Right lobe of liver (tissue), 6 donors: ENCODE measurements at regions not wholly inside any gene's neighbourhood (a gene's known extent, or its start where the extent isn't known, plus 50 kb on each side); places are given as distances from the start of the nearest gene placed in this dataset.

Experiments
- ATAC-seq, 4 donors: fragments of 200-7000 bp; cut with Tn5 transposase; one replicate each; pipeline ENCODE4 v1.9.1; 2020; ENCODE audit warnings: mild to moderate bottlenecking in 4 of 4, moderate library complexity in 4 of 4
- DNase-seq, 3 donors: peaks; one replicate each; pipeline ENCODE4 v3.0.0-alpha.2; 2020
- H3K27ac ChIP-seq, 3 donors: fragments of 200-600 bp; one replicate each; pipeline ENCODE4 v1.8.0; 2022
- H3K27me3 ChIP-seq, 2 donors: fragments of 200-600 bp; one replicate each; pipeline ENCODE4 v1.8.0; 2022
- H3K36me3 ChIP-seq, 4 donors: fragments of 200-600 bp; sonication (generic) in 1 of 4; one replicate each; pipeline versions ENCODE4 v1.5.1 to v1.8.0; 2017 to 2022; ENCODE audit warnings: control low read depth in 1 of 4
- H3K4me1 ChIP-seq, 4 donors: fragments of 200-600 bp; sonication (generic) in 1 of 4; one replicate each; pipeline versions ENCODE4 v1.5.1 to v1.8.0; 2017 to 2022; ENCODE audit warnings: control low read depth in 1 of 4
- H3K4me3 ChIP-seq, 3 donors: fragments of 200-600 bp; one replicate each; pipeline ENCODE4 v1.8.0; 2022
- H3K9me3 ChIP-seq, 4 donors: fragments of 200-600 bp; sonication (generic) in 1 of 4; one replicate each; pipeline versions ENCODE4 v1.5.1 to v1.8.0; 2017 to 2022; ENCODE audit warnings: control low read depth in 1 of 4
- CTCF ChIP-seq, 4 donors: fragments of 200-600 bp in 3 of 4; fragments of 450-650 bp in 1 of 4; IDR thresholded peaks; one replicate each; pipeline versions ENCODE4 v1.5.1 to v1.8.0; 2016 to 2022; ENCODE audit warnings: antibody characterized with exemption in 4 of 4, mild to moderate bottlenecking in 2 of 4
- POLR2A ChIP-seq: fragments of 450-650 bp; IDR thresholded peaks from one replicate; pipeline ENCODE4 v1.6.1; 2017; ENCODE audit warnings: antibody characterized with exemption, mild to moderate bottlenecking
- WGBS: methylation state at CpG from one replicate; pipeline ENCODE4 v1.1.6; 2018; ENCODE audit warnings: low coverage, low lambda C conversion rate; ENCODE audit not compliant: insufficient coverage; ENCODE audit errors: missing lambda C conversion rate; 5-methylcytosine and 5-hydroxymethylcytosine counted together
- intact Hi-C, 2 donors: fragments of 100-400 bp; cut with DNase I; formaldehyde crosslinking; loops; one replicate each; pipeline versions ENCODE4 v1.11.2 to v1.14.1; 2022
- donor health status: DM: no; HTN: yes; CAD: no.
- donor health status: DM: no; HTN: no; CAD: no.
- donor health status: DM: no; HTN: no; CAD: no.
- donor health status: DM: no; HTN: yes; CAD: no.
- donor health status: DM: no; HTN: yes; CAD: no.

- H3K4me1 ChIP-seq, result no peaks in the 10 kb centered on the region
- H3K4me3 ChIP-seq, result no peak overlapping the region
- H3K9me3 ChIP-seq, result no peaks in the 10 kb centered on the region
- WGBS, result 88% methylated on average over 1 of the region's 1 CpG
- intact Hi-C loops, result no loop called here
- TF ChIP-seq CTCF (IDR thresholded peaks at IDR 0.05), result no peak
- no peak for TF ChIP-seq POLR2A
- no peaks in the 10 kb centered on the region for H3K27me3 ChIP-seq
- no peak for ATAC-seq
- H3K27ac ChIP-seq, result no peak overlapping the region
- no peak for DNase-seq
- no peaks in the 10 kb centered on the region for H3K36me3 ChIP-seq
Measured at GRCh38 chr13:71327266-71327665, 539.7 kb downstream of the DACH1 start.

GRCh38 chr13:71325556-71325955 is 541.4 kb downstream of the DACH1 start:
- H3K9me3 ChIP-seq, result no peaks in the 10 kb centered on the region
- no peaks in the 10 kb centered on the region for H3K27me3 ChIP-seq
- 49% methylated on average over 3 of the region's 3 CpGs for WGBS
- ATAC-seq (no peak), DNase-seq (no peak)
- no peak overlapping the region for H3K4me3 ChIP-seq
- intact Hi-C loops, result no loop called here
- H3K27ac ChIP-seq, result no peak overlapping the region
- no peak for TF ChIP-seq CTCF (IDR thresholded peaks at IDR 0.05)
- TF ChIP-seq POLR2A, result no peak
- no peaks in the 10 kb centered on the region for H3K4me1 ChIP-seq
- H3K36me3 ChIP-seq, result no peaks in the 10 kb centered on the region

GRCh38 chr13:71323266-71323665 is 543.7 kb downstream of the DACH1 start:
- Histone ChIP-seq H3K27me3 (no peaks in the 10 kb centered on the region), H3K9me3 (no peaks in the 10 kb centered on the region), H3K4me3 (no peak overlapping the region), H3K4me1 (no peaks in the 10 kb centered on the region), H3K36me3 (no peaks in the 10 kb centered on the region), H3K27ac (no peak overlapping the region)
- 75% methylated on average over 4 of the region's 5 CpGs for WGBS
- ATAC-seq, result no peak
- TF ChIP-seq POLR2A (no peak), CTCF (IDR thresholded peaks at IDR 0.05) (no peak)
- no peak for DNase-seq
- intact Hi-C loops, result no loop called here

GRCh38 chr13:71320452-71320851 is 546.6 kb downstream of the DACH1 start:
- no peak overlapping the region for H3K27ac ChIP-seq
- H3K4me1 ChIP-seq, result no peaks in the 10 kb centered on the region
- WGBS, result 43% methylated on average over 1 of the region's 1 CpG
- no peaks in the 10 kb centered on the region for H3K9me3 ChIP-seq
- no peaks in the 10 kb centered on the region for H3K36me3 ChIP-seq
- DNase-seq, result no peak
- TF ChIP-seq CTCF (IDR thresholded peaks at IDR 0.05) (peak in 3 of 4 donors; percentile 7 to 29 (median 16)), POLR2A (no peak)
- no peak overlapping the region for H3K4me3 ChIP-seq
- ATAC-seq, result no peak
- H3K27me3 ChIP-seq, result no peaks in the 10 kb centered on the region
- intact Hi-C loops, result no loop called here

- H3K27me3 ChIP-seq, result no peaks in the 10 kb centered on the region
- no peak for ATAC-seq
- H3K4me3 ChIP-seq, result no peak overlapping the region
- H3K4me1 ChIP-seq, result no peaks in the 10 kb centered on the region
- H3K27ac ChIP-seq, result no peak overlapping the region
- intact Hi-C loops, result no loop called here
- TF ChIP-seq POLR2A (no peak), CTCF (IDR thresholded peaks at IDR 0.05) (no peak)
- 45% methylated on average over 3 of the region's 3 CpGs for WGBS
- no peaks in the 10 kb centered on the region for H3K9me3 ChIP-seq
- DNase-seq, result no peak
- H3K36me3 ChIP-seq, result no peaks in the 10 kb centered on the region
Measured at GRCh38 chr13:71316792-71317363, 550.1 kb downstream of the DACH1 start.
